H1 (cell line): ENCODE measurements at regions not wholly inside any gene's neighbourhood (a gene's known extent, or its start where the extent isn't known, plus 50 kb on each side); places are given as distances from the start of the nearest gene placed in this dataset.

ENCODE experiments used
- CTCF ChIA-PET: fragments of 300-600 bp; sonication (Branson Sonifier 250); formaldehyde crosslinking; loops from one replicate; lab custom pipeline; 2021; ENCODE audit not compliant: partially characterized antibody; lab: Charles Lee
- POLR2A ChIA-PET: fragments of 300-600 bp; sonication (Branson Sonifier 250); formaldehyde crosslinking; loops from one replicate; lab custom pipeline; 2021; ENCODE audit warnings: inconsistent platforms; ENCODE audit not compliant: partially characterized antibody; lab: Charles Lee
- DNase-seq, 2 experiments: peaks; one replicate each; pipeline versions ENCODE4 v3.0.0 to v3.0.0-alpha.2; 2010 to 2022; ENCODE audit warnings: low spot score in 2 of 2, low read depth in 1 of 2, mixed read lengths in 1 of 2
- FAIRE-seq: peaks from 2 replicates; lab custom pipeline; 2011; peaks lifted over from hg19 to GRCh38; lab: Jason Lieb, UNC
- H2AFZ ChIP-seq: 2 replicates; pipeline ENCODE4 v1.8.1; 2012; ENCODE audit warnings: low read length, inconsistent platforms
- H2AK5ac ChIP-seq: 2 replicates; pipeline ENCODE4 v1.6.1; 2013; ENCODE audit warnings: low read depth, low read length
- H2BK120ac ChIP-seq: replicated peaks from 2 replicates; pipeline ENCODE3; 2013; ENCODE audit warnings: low read depth, low read length, inconsistent platforms
- H2BK12ac ChIP-seq: 2 replicates; pipeline ENCODE4 v1.6.1; 2013; ENCODE audit warnings: low read depth, low read length
- H2BK15ac ChIP-seq: 2 replicates; pipeline ENCODE4 v1.6.1; 2013; ENCODE audit warnings: low read length
- H2BK20ac ChIP-seq: 2 replicates; pipeline ENCODE4 v1.6.1; 2013; ENCODE audit warnings: low read length
- H2BK5ac ChIP-seq: 2 replicates; pipeline ENCODE4 v1.6.1; 2013; ENCODE audit warnings: low read depth, low read length
- H3K14ac ChIP-seq: 2 replicates; pipeline ENCODE4 v1.6.1; 2013; ENCODE audit warnings: inconsistent platforms; ENCODE audit not compliant: insufficient read length
- H3K18ac ChIP-seq: 2 replicates; pipeline ENCODE4 v1.6.1; 2013; ENCODE audit warnings: low read length; ENCODE audit errors: extremely low read depth
- H3K23ac ChIP-seq: 2 replicates; pipeline ENCODE4 v1.6.1; 2013; ENCODE audit warnings: inconsistent platforms; ENCODE audit not compliant: insufficient read length
- H3K23me2 ChIP-seq: 2 replicates; pipeline ENCODE4 v1.6.1; 2013; ENCODE audit warnings: low read depth, low read length
- H3K27ac ChIP-seq: 2 replicates; pipeline ENCODE4 v1.6.1; 2011; ENCODE audit warnings: low read depth, low read length, inconsistent platforms
- H3K27me3 ChIP-seq, 4 experiments: replicated peaks in 1 of 4; 1 replicate in 1 of 4; 2 replicates in 3 of 4; pipeline versions ENCODE4 v1.6.1 to v1.8.1; 2011 to 2013; ENCODE audit warnings: low read length in 3 of 4, mild to moderate bottlenecking in 3 of 4, inconsistent platforms in 2 of 4, mixed read lengths in 2 of 4, moderate library complexity in 1 of 4; ENCODE audit not compliant: control insufficient read depth in 3 of 4, insufficient read depth in 3 of 4; ENCODE audit errors: extremely low read depth in 1 of 4
- H3K36me3 ChIP-seq, 4 experiments: 2 replicates each; pipeline versions ENCODE4 v1.6.1 to v1.8.1; 2011 to 2013; ENCODE audit warnings: mild to moderate bottlenecking in 4 of 4, low read length in 3 of 4, moderate library complexity in 2 of 4, control low read depth in 1 of 4, inconsistent platforms in 1 of 4; ENCODE audit not compliant: insufficient read depth in 4 of 4, control insufficient read depth in 2 of 4
- H3K4ac ChIP-seq: replicated peaks from 2 replicates; pipeline ENCODE3; 2013; ENCODE audit warnings: low read length, low read depth, mixed read lengths, inconsistent platforms; ENCODE audit not compliant: insufficient read length
- H3K4me1 ChIP-seq, 4 experiments: replicated peaks in 1 of 4; 1 replicate in 1 of 4; 2 replicates in 3 of 4; pipeline versions ENCODE4 v1.6.1 to v1.8.1; 2011 to 2013; ENCODE audit warnings: low read length in 3 of 4, inconsistent platforms in 2 of 4, mixed read lengths in 1 of 4; ENCODE audit not compliant: insufficient read depth in 4 of 4, control insufficient read depth in 3 of 4
- H3K4me2 ChIP-seq, 2 experiments: 2 replicates each; pipeline versions ENCODE4 v1.6.1 to v1.8.1; 2011 to 2013; ENCODE audit warnings: low read depth in 2 of 2, low read length in 2 of 2, control low read depth in 1 of 2, inconsistent platforms in 1 of 2, mild to moderate bottlenecking in 1 of 2; ENCODE audit not compliant: insufficient read depth in 1 of 2
- H3K4me3 ChIP-seq, 4 experiments: fragments of 200-600, 300-600 bp in 1 of 4; sonication (generic), shearing (Covaris generic), sonication (Bioruptor Twin) in 1 of 4; 2 replicates each; pipeline versions ENCODE4 v1.5.1 to v1.8.1; 2011 to 2016; ENCODE audit warnings: low read length in 4 of 4, low read depth in 3 of 4, control low read depth in 2 of 4, inconsistent platforms in 2 of 4, mild to moderate bottlenecking in 2 of 4, mixed read lengths in 1 of 4, moderate library complexity in 1 of 4; ENCODE audit not compliant: insufficient read depth in 2 of 4; ENCODE audit errors: extremely low read depth in 1 of 4
- H3K56ac ChIP-seq: replicated peaks from 2 replicates; pipeline ENCODE3; 2013; ENCODE audit warnings: low read depth, mild to moderate bottlenecking, mixed read lengths, low read length, inconsistent platforms; ENCODE audit not compliant: insufficient read length
- H3K79me1 ChIP-seq: 2 replicates; pipeline ENCODE4 v1.6.1; 2013; ENCODE audit warnings: low read depth, low read length, control low read depth
- H3K79me2 ChIP-seq, 2 experiments: 2 replicates each; pipeline versions ENCODE4 v1.6.1 to v1.8.1; 2012 to 2013; ENCODE audit warnings: low read length in 2 of 2, mild to moderate bottlenecking in 2 of 2, inconsistent platforms in 1 of 2; ENCODE audit not compliant: insufficient read depth in 2 of 2, control insufficient read depth in 1 of 2
- H3K9ac ChIP-seq, 4 experiments: replicated peaks in 1 of 4; 1 replicate in 1 of 4; 2 replicates in 3 of 4; pipeline versions ENCODE4 v1.6.1 to v1.8.1; 2011 to 2013; ENCODE audit warnings: low read depth in 3 of 4, low read length in 3 of 4, control low read depth in 2 of 4, mild to moderate bottlenecking in 2 of 4, moderate library complexity in 2 of 4, inconsistent platforms in 1 of 4; ENCODE audit errors: extremely low read depth in 1 of 4
- H3K9me3 ChIP-seq, 2 experiments: 2 replicates each; pipeline versions ENCODE4 v1.6.1 to v1.8.1; 2012 to 2013; ENCODE audit warnings: mild to moderate bottlenecking in 2 of 2, moderate library complexity in 2 of 2, control low read depth in 1 of 2, inconsistent platforms in 1 of 2, low read depth in 1 of 2, low read length in 1 of 2, mixed read lengths in 1 of 2; ENCODE audit not compliant: insufficient read depth in 2 of 2
- H4K20me1 ChIP-seq, 2 experiments: replicated peaks in 1 of 2; 2 replicates each; pipeline versions ENCODE3 to v1.8.1; 2011 to 2013; ENCODE audit warnings: inconsistent platforms in 2 of 2, low read length in 2 of 2, mild to moderate bottlenecking in 1 of 2; ENCODE audit not compliant: insufficient read depth in 2 of 2, control insufficient read depth in 1 of 2
- H4K5ac ChIP-seq: 2 replicates; pipeline ENCODE4 v1.6.1; 2013; ENCODE audit warnings: low read length, low read depth, mixed read lengths, inconsistent platforms; ENCODE audit not compliant: insufficient read length
- H4K8ac ChIP-seq: 2 replicates; pipeline ENCODE4 v1.8.0; 2013; ENCODE audit warnings: mild to moderate bottlenecking, moderate library complexity, low read length, inconsistent platforms; ENCODE audit not compliant: insufficient read depth; ENCODE audit errors: extremely low read depth
- H4K91ac ChIP-seq: replicated peaks from 2 replicates; pipeline ENCODE3; 2013; ENCODE audit warnings: low read length, mixed read lengths, inconsistent platforms; ENCODE audit not compliant: insufficient read length
- CREB1 ChIP-seq: IDR thresholded peaks from 2 replicates; pipeline ENCODE4 v1.6.1; 2012; ENCODE audit warnings: inconsistent platforms
- HDAC6 ChIP-seq: IDR thresholded peaks from one replicate; pipeline ENCODE4 v1.7.1; 2012; ENCODE audit warnings: low read depth, mild to moderate bottlenecking, inconsistent platforms, low read length, moderate library complexity
- KDM1A ChIP-seq: fragments of 200-600, 300-600 bp; sonication (generic); IDR thresholded peaks from 2 replicates; pipeline ENCODE4 v1.7.1; 2016; ENCODE audit warnings: mild to moderate bottlenecking, low read length, borderline replicate concordance
- KDM4A ChIP-seq: IDR thresholded peaks from one replicate; pipeline ENCODE4 v1.7.1; 2012; ENCODE audit warnings: low read depth, mild to moderate bottlenecking, moderate library complexity, low read length, inconsistent platforms; ENCODE audit not compliant: severe bottlenecking
- POLR2A ChIP-seq, 2 experiments: IDR thresholded peaks; 1 replicate in 1 of 2; 2 replicates in 1 of 2; pipeline ENCODE4 v1.6.1; 2011; ENCODE audit warnings: low read depth in 2 of 2, low read length in 2 of 2, mild to moderate bottlenecking in 2 of 2; ENCODE audit errors: control extremely low read depth in 1 of 2
- RAD21 ChIP-seq, 2 experiments: IDR thresholded peaks in 1 of 2; conservative IDR thresholded peaks in 1 of 2; 2 replicates each; pipeline ENCODE4 v1.6.1; 2011; ENCODE audit warnings: low read depth in 2 of 2, low read length in 2 of 2, improper control_type of control experiment in 1 of 2, inconsistent platforms in 1 of 2, mild to moderate bottlenecking in 1 of 2, moderate library complexity in 1 of 2
- WGBS, 2 experiments: shearing (Covaris generic) in 1 of 2; methylation state at CpG; one replicate each; pipeline versions ENCODE4 v1.1.6 to v1.1.7; 2013 to 2015; ENCODE audit warnings: low lambda C conversion rate in 2 of 2, mixed read lengths in 2 of 2, inconsistent platforms in 1 of 2, low coverage in 1 of 2, missing lambda C conversion rate in 1 of 2; ENCODE audit not compliant: insufficient replicate concordance in 2 of 2, insufficient coverage in 1 of 2, insufficient read length in 1 of 2; ENCODE audit errors: extremely low coverage in 1 of 2, missing lambda C conversion rate in 1 of 2; 5-methylcytosine and 5-hydroxymethylcytosine counted together
- TF ChIP-seq, protein P1 (sequence below), 3 experiments: IDR thresholded peaks; 1 replicate in 2 of 3; 2 replicates in 1 of 3; pipeline versions ENCODE4 v1.5.1 to v1.6.1; 2011; ENCODE audit warnings: low read length in 3 of 3, mild to moderate bottlenecking in 3 of 3, inconsistent platforms in 2 of 3, low read depth in 1 of 3, moderate library complexity in 1 of 3; ENCODE audit not compliant: insufficient read depth in 1 of 3; ENCODE audit errors: control extremely low read depth in 1 of 3

DNA sequence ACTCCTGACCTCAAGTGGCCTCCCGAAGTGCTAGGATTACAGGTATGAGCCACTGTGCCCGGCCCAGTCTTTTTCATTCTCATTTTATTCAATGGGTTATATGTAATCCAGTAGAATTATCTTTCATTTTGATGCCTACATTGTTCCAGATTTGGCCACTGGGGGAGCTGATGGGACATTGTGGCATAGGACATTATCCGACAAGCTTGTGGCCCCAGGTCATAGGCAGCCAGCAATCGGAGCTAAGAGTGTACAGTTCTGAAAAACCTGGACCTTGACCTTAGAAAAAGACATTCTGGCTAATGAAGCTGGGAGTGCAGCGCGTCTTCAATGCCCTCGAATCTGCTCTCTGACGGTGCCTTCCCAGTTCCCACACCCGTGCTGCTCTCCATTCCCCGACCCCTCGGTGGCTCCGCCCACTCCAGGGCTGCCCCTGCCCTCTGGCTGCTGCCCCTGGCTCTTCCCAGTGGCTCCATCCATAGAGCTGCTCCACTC lies 108.7 kb downstream of the TEX29 start:
- DNase-seq (peak in 1 of 2 experiments; percentile 88), FAIRE-seq (peak; percentile 87)
- whole genome bisulfite sequencing, 2 experiments = 29% methylated on average over 12 of the region's 12 CpGs; no CpG with 5 or more reads in 1 of the 2 experiments
- no peak overlapping the region for H2BK12ac ChIP-seq
- peak overlapping the region; percentile 60; the same call in 1 of the 2 replicates for H2BK5ac ChIP-seq
- no peak overlapping the region for H3K4ac ChIP-seq
- no peak overlapping the region for H3K56ac ChIP-seq
- H2BK20ac ChIP-seq = no peak overlapping the region
- peak overlapping the region; percentile 61; the same call in 1 of the 2 replicates for H2BK15ac ChIP-seq
- H3K18ac ChIP-seq = no peak overlapping the region
- H3K4me2 ChIP-seq = peak overlapping the region; percentile 57 to 80
- peaks cover 0 to 4% (median 0%) of the 10 kb centered on the region in 4 experiments; a peak in 1 of 7 replicates for H3K4me1 ChIP-seq
- ChIA-PET CTCF (interaction anchor here (0.6 to 8.9 kb wide), 29 partner anchors 9 to 371 kb away, joined by 3 to 97 read pairs (median 4); no protein-coding TSS in a partner anchor), POLR2A (interaction anchor here (0.7 to 0.9 kb wide), 2 partner anchors 10 to 35 kb away, joined by 3 read pairs; no protein-coding TSS in a partner anchor)
- peak overlapping the region; percentile 45; the same call in 1 of the 2 replicates for H4K8ac ChIP-seq
- peak overlapping the region; percentile 69 for H4K91ac ChIP-seq
- H3K23me2 ChIP-seq = peaks cover 2% of the 10 kb centered on the region; the same call in 1 of the 2 replicates
- no peaks in the 10 kb centered on the region; a peak in 1 of 7 replicates for H3K27me3 ChIP-seq
- H3K79me2 ChIP-seq = no peaks in the 10 kb centered on the region
- H3K79me1 ChIP-seq = no peaks in the 10 kb centered on the region
- no peak overlapping the region for H2AK5ac ChIP-seq
- peak overlapping the region in 1 of 4 experiments; percentile 44; a peak in 1 of 7 replicates for H3K9ac ChIP-seq
- H2AFZ ChIP-seq = peak overlapping the region; percentile 100
- H3K36me3 ChIP-seq = no peaks in the 10 kb centered on the region
- no peak overlapping the region for H2BK120ac ChIP-seq
- no peak overlapping the region for H3K14ac ChIP-seq
- H3K9me3 ChIP-seq = no peaks in the 10 kb centered on the region
- peak overlapping the region; percentile 66 to 79 (median 71) for H3K4me3 ChIP-seq
- no peak overlapping the region for H4K5ac ChIP-seq
- H4K20me1 ChIP-seq = no peaks in the 10 kb centered on the region
- no peak overlapping the region for H3K23ac ChIP-seq
- 0 out of 2 replicates have a peak, but pooled peaks have one; percentile 15 for TF ChIP-seq CREB1
- TF ChIP-seq HDAC6 = no peak
- no peak for TF ChIP-seq POLR2A (IDR thresholded peaks at IDR 0.05; ENCODE audit: control extremely low read depth in 1 of 2, low read depth in 2 of 2, low read length in 2 of 2)
- TF ChIP-seq KDM1A = no peak
- peak; percentile 95 for TF ChIP-seq KDM4A
- TF ChIP-seq, protein P1, sequence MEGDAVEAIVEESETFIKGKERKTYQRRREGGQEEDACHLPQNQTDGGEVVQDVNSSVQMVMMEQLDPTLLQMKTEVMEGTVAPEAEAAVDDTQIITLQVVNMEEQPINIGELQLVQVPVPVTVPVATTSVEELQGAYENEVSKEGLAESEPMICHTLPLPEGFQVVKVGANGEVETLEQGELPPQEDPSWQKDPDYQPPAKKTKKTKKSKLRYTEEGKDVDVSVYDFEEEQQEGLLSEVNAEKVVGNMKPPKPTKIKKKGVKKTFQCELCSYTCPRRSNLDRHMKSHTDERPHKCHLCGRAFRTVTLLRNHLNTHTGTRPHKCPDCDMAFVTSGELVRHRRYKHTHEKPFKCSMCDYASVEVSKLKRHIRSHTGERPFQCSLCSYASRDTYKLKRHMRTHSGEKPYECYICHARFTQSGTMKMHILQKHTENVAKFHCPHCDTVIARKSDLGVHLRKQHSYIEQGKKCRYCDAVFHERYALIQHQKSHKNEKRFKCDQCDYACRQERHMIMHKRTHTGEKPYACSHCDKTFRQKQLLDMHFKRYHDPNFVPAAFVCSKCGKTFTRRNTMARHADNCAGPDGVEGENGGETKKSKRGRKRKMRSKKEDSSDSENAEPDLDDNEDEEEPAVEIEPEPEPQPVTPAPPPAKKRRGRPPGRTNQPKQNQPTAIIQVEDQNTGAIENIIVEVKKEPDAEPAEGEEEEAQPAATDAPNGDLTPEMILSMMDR (IDR thresholded peaks at IDR 0.05; ENCODE audit: control extremely low read depth in 1 of 3, insufficient read depth in 1 of 3, low read depth in 1 of 3, low read length in 3 of 3) = peak; percentile 57 to 65 (median 57)
- peak; percentile 18 to 39; a peak in 2 of 4 replicates for TF ChIP-seq RAD21 (IDR thresholded peaks at IDR 0.05 in 1 of 2, conservative IDR thresholded peaks at IDR 0.05 in 1 of 2; ENCODE audit: low read depth in 2 of 2, low read length in 2 of 2)
- H3K27ac ChIP-seq = no peak overlapping the region
